Ascending aorta (tissue), 2 donors: ENCODE measurements at regions not wholly inside any gene's neighbourhood (a gene's known extent, or its start where the extent isn't known, plus 50 kb on each side); places are given as distances from the start of the nearest gene placed in this dataset.
"Not testable (repeated sequence)": the region's sequence is repeated elsewhere in the genome, so short reads cannot be mapped to it uniquely, and the experiment has no call there.

Experiments
- DNase-seq, 2 donors: peaks; one replicate each; pipeline ENCODE4 v3.0.0-alpha.2; 2019; ENCODE audit warnings: low spot score in 2 of 2
- H3K27ac ChIP-seq, 2 donors: fragments of 200-600 bp; sonication (generic); one replicate each; pipeline ENCODE4 v1.5.1; 2016 to 2017; ENCODE audit warnings: mild to moderate bottlenecking in 1 of 2
- H3K27me3 ChIP-seq: fragments of 200-600 bp; sonication (generic); one replicate; pipeline ENCODE4 v1.5.1; 2017
- H3K36me3 ChIP-seq, 2 donors: fragments of 200-600 bp; sonication (generic); one replicate each; pipeline ENCODE4 v1.5.1; 2016
- H3K4me1 ChIP-seq, 2 donors: fragments of 200-600 bp; sonication (generic); one replicate each; pipeline ENCODE4 v1.5.1; 2016 to 2017; ENCODE audit warnings: mild to moderate bottlenecking in 1 of 2
- H3K4me3 ChIP-seq, 2 donors: fragments of 200-600 bp; sonication (generic); one replicate each; pipeline ENCODE4 v1.5.1; 2016 to 2017; ENCODE audit warnings: mild to moderate bottlenecking in 1 of 2
- H3K9me3 ChIP-seq, 2 donors: fragments of 200-600 bp; sonication (generic); one replicate each; pipeline ENCODE4 v1.5.1; 2016
- CTCF ChIP-seq, 3 experiments: fragments of 200-600 bp in 2 of 3; fragments of 450-650 bp in 1 of 3; sonication (generic) in 2 of 3; IDR thresholded peaks; one replicate each; pipeline ENCODE4 v1.5.1; 2016 to 2019; ENCODE audit warnings: antibody characterized with exemption in 3 of 3, mild to moderate bottlenecking in 1 of 3, moderate library complexity in 1 of 3
- intact Hi-C: fragments of 100-400 bp; cut with DNase I; formaldehyde crosslinking; loops from one replicate; pipeline ENCODE4 v1.15.1; 2023

DNA sequence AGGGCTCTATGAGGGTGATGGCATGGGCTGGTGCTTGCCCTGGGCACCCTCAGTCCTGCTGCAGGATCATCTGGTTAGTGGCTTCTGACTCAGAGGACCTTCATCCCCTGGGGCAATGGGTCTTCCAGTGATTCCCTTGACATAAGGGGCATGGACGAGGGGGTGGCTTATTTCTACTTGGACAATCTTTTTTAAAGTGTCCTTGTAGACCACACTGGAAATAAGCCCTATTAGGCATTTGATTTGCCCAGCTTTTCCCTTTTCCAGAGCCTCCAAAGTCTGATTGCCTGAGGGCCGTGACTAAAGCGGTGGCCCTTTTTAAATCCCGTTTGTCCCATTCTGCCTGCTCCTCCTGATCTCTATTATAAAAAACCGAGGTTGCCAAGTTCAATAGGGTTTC lies 251.2 kb upstream of the CNR1 start:
- DNase-seq, H3K4me3 ChIP-seq, H3K27me3 ChIP-seq, H3K4me1 ChIP-seq, H3K9me3 ChIP-seq, intact Hi-C loops, H3K27ac ChIP-seq, H3K36me3 ChIP-seq: not testable (repeated sequence)

DNA sequence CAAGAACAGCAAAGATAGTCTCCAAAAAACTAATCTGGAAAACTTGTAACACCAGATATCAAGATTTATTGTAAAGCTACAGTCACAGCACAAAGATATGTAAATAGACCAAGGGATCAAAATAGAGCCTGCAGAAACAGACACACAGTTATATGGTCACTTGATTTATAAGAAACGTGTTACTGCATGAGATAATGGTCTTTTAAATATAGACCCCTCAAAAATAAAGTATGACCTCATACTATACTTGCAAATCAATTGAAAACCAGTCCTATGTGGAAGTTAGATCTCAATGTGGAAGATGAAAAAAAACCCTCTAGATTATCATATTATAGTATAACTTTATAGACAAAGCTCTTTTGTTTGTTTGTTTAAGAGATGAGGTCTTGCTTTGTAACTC lies 247.3 kb upstream of the CNR1 start:
- H3K27me3 ChIP-seq = no peaks in the 10 kb centered on the region
- no peaks in the 10 kb centered on the region for H3K4me1 ChIP-seq
- no peaks in the 10 kb centered on the region for H3K36me3 ChIP-seq
- intact Hi-C loops = no loop called here
- H3K9me3 ChIP-seq = no peaks in the 10 kb centered on the region
- no peak overlapping the region for H3K4me3 ChIP-seq
- no peak for DNase-seq
- TF ChIP-seq CTCF (IDR thresholded peaks at IDR 0.05) = no peak
- no peak overlapping the region for H3K27ac ChIP-seq

DNA sequence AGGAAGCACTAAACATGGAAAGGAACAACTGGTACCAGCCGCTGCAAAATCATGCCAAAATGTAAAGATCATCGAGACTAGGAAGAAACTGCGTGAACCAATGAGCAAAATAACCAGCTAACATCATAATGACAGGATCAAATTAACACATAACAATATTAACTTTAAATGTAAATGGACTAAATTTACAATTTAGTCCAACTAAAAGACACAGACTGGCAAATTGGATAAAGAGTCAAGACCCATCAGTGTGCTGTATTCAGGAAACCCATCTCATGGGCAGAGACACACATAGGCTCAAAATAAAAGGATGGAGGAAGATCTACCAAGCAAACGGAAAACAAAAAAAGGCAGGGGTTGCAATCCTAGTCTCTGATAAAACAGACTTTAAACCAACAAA lies 242.2 kb upstream of the CNR1 start:
- H3K4me1 ChIP-seq, H3K9me3 ChIP-seq, H3K36me3 ChIP-seq, DNase-seq, intact Hi-C loops, H3K27ac ChIP-seq, H3K27me3 ChIP-seq, H3K4me3 ChIP-seq: not testable (repeated sequence)

DNA sequence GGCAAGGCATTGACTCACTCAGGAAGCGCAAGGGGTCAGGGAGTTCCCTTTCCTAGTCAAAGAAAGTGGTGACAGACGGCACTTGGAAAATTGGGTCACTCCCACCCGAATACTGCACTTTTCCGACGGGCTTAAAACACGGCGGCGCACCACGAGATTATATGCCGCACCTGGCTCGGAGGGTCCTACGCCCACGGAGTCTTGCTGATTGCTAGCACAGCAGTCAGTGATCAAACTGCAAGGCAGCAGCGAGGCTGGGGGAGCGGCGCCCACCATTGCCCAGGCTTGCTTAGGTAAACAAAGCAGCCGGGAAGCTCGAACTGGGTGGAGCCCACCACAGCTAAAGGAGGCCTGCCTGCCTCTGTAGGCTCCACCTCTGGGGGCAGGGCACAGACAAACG lies 240.5 kb upstream of the CNR1 start:
- H3K27ac ChIP-seq, H3K9me3 ChIP-seq, intact Hi-C loops, H3K27me3 ChIP-seq, H3K36me3 ChIP-seq, H3K4me3 ChIP-seq, H3K4me1 ChIP-seq, DNase-seq: not testable (repeated sequence)

GRCh38 chr6:88403486-88403885 lies 237.3 kb upstream of the CNR1 start:
- Histone ChIP-seq H3K27me3 (no peaks in the 10 kb centered on the region), H3K9me3 (no peaks in the 10 kb centered on the region), H3K36me3 (no peaks in the 10 kb centered on the region), H3K4me3 (no peak overlapping the region), H3K27ac (no peak overlapping the region), H3K4me1 (no peaks in the 10 kb centered on the region)
- no peak for DNase-seq
- intact Hi-C loops = no loop called here
- no peak for TF ChIP-seq CTCF (IDR thresholded peaks at IDR 0.05)

- TF ChIP-seq CTCF (IDR thresholded peaks at IDR 0.05) = no peak
- Histone ChIP-seq H3K36me3 (no peaks in the 10 kb centered on the region), H3K4me1 (no peaks in the 10 kb centered on the region), H3K4me3 (no peak overlapping the region), H3K9me3 (no peaks in the 10 kb centered on the region), H3K27me3 (no peaks in the 10 kb centered on the region), H3K27ac (no peak overlapping the region)
- DNase-seq = no peak
- intact Hi-C loops = no loop called here
Measured at GRCh38 chr6:88402909-88403308, 236.8 kb upstream of the CNR1 start.

DNA sequence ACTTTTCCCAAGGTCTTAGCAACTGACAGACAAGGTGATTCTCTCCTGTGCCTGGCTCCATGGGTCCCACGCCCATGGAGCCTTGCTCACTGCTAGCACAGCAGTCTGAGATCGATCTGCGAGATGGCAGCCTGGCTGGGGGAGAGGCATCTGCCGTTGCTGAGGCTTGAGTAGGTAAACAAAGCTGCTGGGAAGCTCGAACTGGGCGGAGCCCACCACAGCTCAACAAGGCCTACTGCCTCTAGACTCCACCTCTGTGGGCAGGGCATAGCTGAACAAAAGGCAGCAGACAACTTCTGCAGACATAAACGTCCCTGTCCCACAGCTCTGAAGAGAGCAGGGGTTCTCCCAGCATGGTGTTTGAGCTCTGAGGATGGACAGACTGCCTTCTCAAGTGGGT lies 224.9 kb upstream of the CNR1 start:
- H3K4me3 ChIP-seq, H3K27me3 ChIP-seq, DNase-seq, intact Hi-C loops, H3K36me3 ChIP-seq, H3K27ac ChIP-seq, H3K9me3 ChIP-seq, H3K4me1 ChIP-seq: not testable (repeated sequence)

- intact Hi-C loops = no loop called here
- TF ChIP-seq CTCF (IDR thresholded peaks at IDR 0.05) = no peak
- no peaks in the 10 kb centered on the region for H3K9me3 ChIP-seq
- H3K27me3 ChIP-seq = no peaks in the 10 kb centered on the region
- H3K4me1 ChIP-seq = no peaks in the 10 kb centered on the region
- DNase-seq = no peak
- no peak overlapping the region for H3K27ac ChIP-seq
- H3K36me3 ChIP-seq = no peaks in the 10 kb centered on the region
- no peak overlapping the region for H3K4me3 ChIP-seq
Measured at GRCh38 chr6:88388589-88388988, 222.4 kb upstream of the CNR1 start.
